ENCODE measurements at regions not wholly inside any gene's neighbourhood (a gene's known extent, or its start where the extent isn't known, plus 50 kb on each side); places are given as distances from the start of the nearest gene placed in this dataset.

DNA sequence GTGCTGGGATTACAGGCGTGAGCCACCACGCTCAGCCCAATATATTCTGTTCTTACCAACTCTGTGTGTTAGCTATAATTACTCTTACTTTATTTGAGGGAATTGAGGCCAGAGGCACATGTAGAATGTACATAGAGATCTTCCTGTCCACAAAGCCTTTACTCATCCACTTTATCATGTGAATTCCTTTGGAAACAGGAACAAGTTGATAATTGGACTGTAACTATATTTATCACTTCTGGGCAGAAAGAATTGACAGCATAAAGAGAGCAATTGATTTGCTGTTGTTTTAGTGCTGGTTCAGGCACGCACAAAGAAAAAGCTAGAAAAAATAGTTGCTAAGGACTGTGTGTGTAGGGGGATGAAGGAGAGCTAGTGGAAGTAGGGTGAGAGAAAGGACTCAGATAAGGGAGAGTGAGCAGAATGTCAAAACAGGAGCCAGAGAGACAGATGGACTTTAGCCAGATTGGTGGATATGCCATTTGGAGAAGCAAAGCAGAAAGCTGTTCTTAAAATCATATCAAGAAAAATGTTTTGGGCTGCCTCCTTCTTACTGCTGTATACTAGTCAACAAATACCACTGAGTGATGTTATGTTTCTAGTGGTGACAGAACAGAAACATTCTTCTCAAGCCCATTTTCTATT is 929.8 kb upstream of the CNTN5 start:
- no peak overlapping the region for H3K4me3 ChIP-seq (ENCODE audit: low read depth in 1 of 3, low read length in 3 of 3)
- DNase-seq (no peak), FAIRE-seq (no peak)
- 77 to 84% (median 81%) methylated on average over 3 of the region's 3 CpGs for WGBS, 3 donors
- no peaks in the 10 kb centered on the region for H3K9me3 ChIP-seq (ENCODE audit: control insufficient read depth in 2 of 2, insufficient read depth in 1 of 2, low read depth in 1 of 2, low read length in 1 of 2)
- no peaks in the 10 kb centered on the region for H3K27me3 ChIP-seq (ENCODE audit: control insufficient read depth in 3 of 3, insufficient read depth in 3 of 3, low read length in 3 of 3)
- no peaks in the 10 kb centered on the region for H3K36me3 ChIP-seq (ENCODE audit: control insufficient read depth in 3 of 3, insufficient read depth in 2 of 3, low read depth in 1 of 3, low read length in 3 of 3)
- H3K4me1 ChIP-seq (ENCODE audit: control insufficient read depth in 3 of 3, insufficient read depth in 2 of 3, low read depth in 1 of 3, low read length in 2 of 3), result no peaks in the 10 kb centered on the region
- no peak overlapping the region for H3K27ac ChIP-seq (ENCODE audit: low read depth in 1 of 3, low read length in 2 of 3)

DNA sequence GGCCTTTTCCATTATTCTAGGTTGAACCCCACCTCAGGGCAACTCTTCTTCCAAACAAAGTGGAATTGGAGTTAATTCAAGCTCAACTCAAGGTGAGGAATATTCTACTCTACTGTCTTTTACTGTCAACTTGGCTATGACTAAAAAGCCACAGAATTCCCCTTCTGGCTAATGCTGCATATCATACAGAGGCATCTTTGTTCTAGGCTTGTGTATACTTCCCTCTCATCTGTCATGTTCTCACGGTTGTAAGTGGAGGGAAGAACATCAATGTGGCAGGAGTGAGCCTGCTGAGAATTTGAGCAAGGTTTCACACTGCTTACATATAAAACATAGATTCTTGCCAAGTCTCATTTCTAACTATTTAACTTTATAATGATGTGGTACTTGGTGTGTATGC is 921.4 kb upstream of the CNTN5 start:
- Histone ChIP-seq H3K36me3 (ENCODE audit: control insufficient read depth in 3 of 3, insufficient read depth in 2 of 3, low read depth in 1 of 3, low read length in 3 of 3) (no peaks in the 10 kb centered on the region), H3K4me3 (ENCODE audit: low read depth in 1 of 3, low read length in 3 of 3) (no peak overlapping the region), H3K9me3 (ENCODE audit: control insufficient read depth in 2 of 2, insufficient read depth in 1 of 2, low read depth in 1 of 2, low read length in 1 of 2) (no peaks in the 10 kb centered on the region), H3K27me3 (ENCODE audit: control insufficient read depth in 3 of 3, insufficient read depth in 3 of 3, low read length in 3 of 3) (no peaks in the 10 kb centered on the region), H3K4me1 (ENCODE audit: control insufficient read depth in 3 of 3, insufficient read depth in 2 of 3, low read depth in 1 of 3, low read length in 2 of 3) (no peaks in the 10 kb centered on the region), H3K27ac (ENCODE audit: low read depth in 1 of 3, low read length in 2 of 3) (no peak overlapping the region)
- no peak for FAIRE-seq
- WGBS, 3 donors, result 54 to 78% (median 71%) methylated on average over 1 of the region's 1 CpG
- no peak for DNase-seq

DNA sequence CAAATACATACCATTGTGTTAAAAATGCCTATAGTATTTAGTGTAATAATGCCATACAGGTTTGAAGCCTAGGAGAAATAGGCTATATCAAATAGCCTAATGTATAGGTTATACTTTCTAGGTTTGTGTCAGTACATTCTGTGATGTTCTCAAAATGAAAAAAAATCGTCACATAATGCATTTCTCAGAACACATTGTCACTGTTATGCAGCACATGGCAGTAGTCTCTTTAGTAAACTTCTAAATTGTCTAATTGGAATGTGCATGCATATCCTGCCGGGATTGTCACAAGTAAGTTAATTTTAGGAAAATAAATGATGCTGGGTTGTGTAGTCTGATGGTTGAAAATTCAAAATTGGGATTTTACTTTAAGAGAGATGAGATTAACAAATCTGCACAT is 920.1 kb upstream of the CNTN5 start:
- Histone ChIP-seq H3K4me3 (ENCODE audit: low read depth in 1 of 3, low read length in 3 of 3) (no peak overlapping the region), H3K4me1 (ENCODE audit: control insufficient read depth in 3 of 3, insufficient read depth in 2 of 3, low read depth in 1 of 3, low read length in 2 of 3) (no peaks in the 10 kb centered on the region)
- 56 to 76% (median 56%) methylated on average over 2 of the region's 2 CpGs for WGBS, 3 donors

DNA sequence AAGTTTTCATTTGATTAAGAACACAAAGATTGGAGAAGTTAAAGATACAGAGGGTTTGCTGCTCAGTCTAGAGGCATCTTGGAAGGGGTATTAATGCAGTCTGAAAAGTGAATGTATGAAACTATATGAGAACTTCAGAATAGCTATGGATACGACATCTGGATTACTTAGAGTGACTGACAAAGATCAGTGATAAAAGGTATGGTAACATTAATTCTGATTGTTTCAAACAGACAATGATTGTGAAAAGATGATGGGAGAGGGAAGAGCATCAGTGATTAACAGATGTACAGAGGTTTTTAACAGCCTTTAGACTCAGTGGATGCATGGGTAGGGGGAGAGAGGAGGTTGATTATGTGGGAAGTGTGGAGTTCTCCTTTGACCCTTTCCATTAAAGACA is 919.4 kb upstream of the CNTN5 start:
- Histone ChIP-seq H3K9me3 (ENCODE audit: control insufficient read depth in 2 of 2, insufficient read depth in 1 of 2, low read depth in 1 of 2, low read length in 1 of 2) (no peaks in the 10 kb centered on the region), H3K36me3 (ENCODE audit: control insufficient read depth in 3 of 3, insufficient read depth in 2 of 3, low read depth in 1 of 3, low read length in 3 of 3) (no peaks in the 10 kb centered on the region), H3K27me3 (ENCODE audit: control insufficient read depth in 3 of 3, insufficient read depth in 3 of 3, low read length in 3 of 3) (no peaks in the 10 kb centered on the region), H3K4me1 (ENCODE audit: control insufficient read depth in 3 of 3, insufficient read depth in 2 of 3, low read depth in 1 of 3, low read length in 2 of 3) (no peaks in the 10 kb centered on the region), H3K27ac (ENCODE audit: low read depth in 1 of 3, low read length in 2 of 3) (no peak overlapping the region), H3K4me3 (ENCODE audit: low read depth in 1 of 3, low read length in 3 of 3) (no peak overlapping the region)
- 81 to 90% (median 86%) methylated on average over 1 of the region's 1 CpG for WGBS, 3 donors
- no peak for FAIRE-seq
- no peak for DNase-seq

More for the DNA sequence above, 920.1 kb upstream of the CNTN5 start:
- DNase-seq (no peak), FAIRE-seq (no peak)
- no peaks in the 10 kb centered on the region for H3K27me3 ChIP-seq (ENCODE audit: control insufficient read depth in 3 of 3, insufficient read depth in 3 of 3, low read length in 3 of 3)
- H3K36me3 ChIP-seq (ENCODE audit: control insufficient read depth in 3 of 3, insufficient read depth in 2 of 3, low read depth in 1 of 3, low read length in 3 of 3), result no peaks in the 10 kb centered on the region
- H3K9me3 ChIP-seq (ENCODE audit: control insufficient read depth in 2 of 2, insufficient read depth in 1 of 2, low read depth in 1 of 2, low read length in 1 of 2), result no peaks in the 10 kb centered on the region
- H3K27ac ChIP-seq (ENCODE audit: low read depth in 1 of 3, low read length in 2 of 3), result no peak overlapping the region

DNA sequence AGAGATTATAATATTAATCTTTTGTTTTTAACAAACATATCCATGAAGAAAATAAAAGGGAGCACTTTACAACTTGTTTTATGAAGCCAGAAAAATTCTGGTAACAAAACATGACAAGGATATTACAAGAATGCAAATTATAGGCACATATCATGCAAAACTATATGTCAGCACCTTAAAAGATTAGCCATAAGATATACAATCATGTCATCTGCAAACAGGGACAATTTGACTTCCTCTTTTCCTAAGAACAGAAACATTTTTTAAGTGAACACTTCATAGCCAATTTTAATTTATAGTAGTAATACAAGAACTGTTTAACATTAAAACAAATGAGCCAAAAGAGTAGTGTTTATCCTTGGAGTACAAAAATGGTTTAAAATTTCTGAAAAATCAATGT is 916.5 kb upstream of the CNTN5 start:
- no peak overlapping the region for H3K27ac ChIP-seq (ENCODE audit: low read depth in 1 of 3, low read length in 2 of 3)

DNA sequence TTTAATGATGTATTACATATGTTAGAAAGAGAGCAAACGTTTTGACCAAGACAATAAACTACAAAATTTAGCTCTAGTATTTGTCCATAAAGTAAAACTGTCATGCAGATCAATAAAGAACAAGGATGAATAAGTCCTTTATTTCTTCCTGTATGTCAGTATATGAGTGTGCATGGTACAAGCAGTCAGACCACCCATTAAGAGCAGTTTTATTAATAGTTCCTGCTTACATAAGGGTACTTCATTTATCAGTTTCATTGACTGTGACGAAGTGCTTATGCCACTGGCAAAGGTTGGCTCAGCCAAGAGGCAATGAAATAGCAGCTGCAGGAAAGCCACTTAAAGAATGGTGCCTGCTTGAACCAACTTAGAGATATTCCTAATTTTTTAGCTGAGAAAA is 913.0 kb upstream of the CNTN5 start:
- 32 to 34% (median 33%) methylated on average over 2 of the region's 2 CpGs for WGBS, 3 donors
- Histone ChIP-seq H3K27me3 (ENCODE audit: control insufficient read depth in 3 of 3, insufficient read depth in 3 of 3, low read length in 3 of 3) (no peaks in the 10 kb centered on the region), H3K4me3 (ENCODE audit: low read depth in 1 of 3, low read length in 3 of 3) (no peak overlapping the region), H3K36me3 (ENCODE audit: control insufficient read depth in 3 of 3, insufficient read depth in 2 of 3, low read depth in 1 of 3, low read length in 3 of 3) (no peaks in the 10 kb centered on the region), H3K9me3 (ENCODE audit: control insufficient read depth in 2 of 2, insufficient read depth in 1 of 2, low read depth in 1 of 2, low read length in 1 of 2) (no peaks in the 10 kb centered on the region), H3K27ac (ENCODE audit: low read depth in 1 of 3, low read length in 2 of 3) (no peak overlapping the region), H3K4me1 (ENCODE audit: control insufficient read depth in 3 of 3, insufficient read depth in 2 of 3, low read depth in 1 of 3, low read length in 2 of 3) (no peaks in the 10 kb centered on the region)
- no peak for FAIRE-seq
- DNase-seq, result no peak

More for the DNA sequence above, 916.5 kb upstream of the CNTN5 start:
- DNase-seq (no peak), FAIRE-seq (no peak)
- Histone ChIP-seq H3K4me1 (ENCODE audit: control insufficient read depth in 3 of 3, insufficient read depth in 2 of 3, low read depth in 1 of 3, low read length in 2 of 3) (no peaks in the 10 kb centered on the region), H3K36me3 (ENCODE audit: control insufficient read depth in 3 of 3, insufficient read depth in 2 of 3, low read depth in 1 of 3, low read length in 3 of 3) (no peaks in the 10 kb centered on the region), H3K4me3 (ENCODE audit: low read depth in 1 of 3, low read length in 3 of 3) (no peak overlapping the region), H3K27me3 (ENCODE audit: control insufficient read depth in 3 of 3, insufficient read depth in 3 of 3, low read length in 3 of 3) (no peaks in the 10 kb centered on the region), H3K9me3 (ENCODE audit: control insufficient read depth in 2 of 2, insufficient read depth in 1 of 2, low read depth in 1 of 2, low read length in 1 of 2) (no peaks in the 10 kb centered on the region)

DNA sequence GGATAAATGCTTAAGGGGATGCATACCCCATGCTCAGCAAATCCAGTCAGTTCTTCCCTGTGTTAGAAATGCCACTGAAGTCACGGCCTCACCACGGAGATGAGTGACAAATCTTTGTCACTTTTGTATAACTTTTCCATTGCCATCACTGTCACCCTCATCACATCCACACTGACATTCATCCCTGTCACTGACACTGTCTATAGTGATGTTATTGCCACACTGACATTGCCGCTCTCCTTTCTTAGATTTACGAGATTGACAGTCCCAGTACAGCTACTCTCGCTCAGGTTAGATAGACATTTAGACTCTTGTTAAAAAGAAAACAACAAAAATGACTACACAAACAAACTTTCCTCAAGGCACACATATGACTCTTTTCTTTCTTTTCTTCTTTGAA is 910.7 kb upstream of the CNTN5 start:
- DNase-seq, result no peak
- Histone ChIP-seq H3K4me1 (ENCODE audit: control insufficient read depth in 3 of 3, insufficient read depth in 2 of 3, low read depth in 1 of 3, low read length in 2 of 3) (no peaks in the 10 kb centered on the region), H3K4me3 (ENCODE audit: low read depth in 1 of 3, low read length in 3 of 3) (no peak overlapping the region), H3K36me3 (ENCODE audit: control insufficient read depth in 3 of 3, insufficient read depth in 2 of 3, low read depth in 1 of 3, low read length in 3 of 3) (no peaks in the 10 kb centered on the region), H3K27ac (ENCODE audit: low read depth in 1 of 3, low read length in 2 of 3) (no peak overlapping the region), H3K9me3 (ENCODE audit: control insufficient read depth in 2 of 2, insufficient read depth in 1 of 2, low read depth in 1 of 2, low read length in 1 of 2) (no peaks in the 10 kb centered on the region), H3K27me3 (ENCODE audit: control insufficient read depth in 3 of 3, insufficient read depth in 3 of 3, low read length in 3 of 3) (no peaks in the 10 kb centered on the region)
- FAIRE-seq, result no peak
- 85 to 93% (median 90%) methylated on average over 5 of the region's 5 CpGs for WGBS, 3 donors

DNA sequence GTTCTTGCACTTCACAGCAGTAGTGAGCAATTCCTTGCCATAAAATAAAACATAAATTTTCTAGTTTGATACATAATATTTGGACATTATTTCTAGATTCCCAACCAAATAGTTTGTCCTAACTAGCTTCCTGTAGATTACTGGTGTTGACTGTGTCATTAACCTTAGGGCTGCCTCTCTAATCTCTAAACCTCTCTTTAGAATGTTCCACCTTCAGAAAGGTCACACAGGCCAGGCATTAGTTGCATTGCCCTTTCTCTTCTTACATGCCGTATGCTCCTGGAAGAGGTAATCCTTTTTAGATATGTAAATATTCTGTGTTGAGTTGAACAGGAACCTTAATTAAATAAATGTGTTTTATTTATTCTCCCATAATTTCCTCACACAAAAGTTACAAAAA is 904.9 kb upstream of the CNTN5 start:
- no peak for DNase-seq
- no peak overlapping the region for H3K4me3 ChIP-seq (ENCODE audit: low read depth in 1 of 3, low read length in 3 of 3)
- no peak for FAIRE-seq
- no peaks in the 10 kb centered on the region for H3K36me3 ChIP-seq (ENCODE audit: control insufficient read depth in 3 of 3, insufficient read depth in 2 of 3, low read depth in 1 of 3, low read length in 3 of 3)
- no peaks in the 10 kb centered on the region for H3K4me1 ChIP-seq (ENCODE audit: control insufficient read depth in 3 of 3, insufficient read depth in 2 of 3, low read depth in 1 of 3, low read length in 2 of 3)
- no peaks in the 10 kb centered on the region for H3K27me3 ChIP-seq (ENCODE audit: control insufficient read depth in 3 of 3, insufficient read depth in 3 of 3, low read length in 3 of 3)
- 43 to 70% (median 60%) methylated on average over 1 of the region's 1 CpG for WGBS, 3 donors
- no peak overlapping the region for H3K27ac ChIP-seq (ENCODE audit: low read depth in 1 of 3, low read length in 2 of 3)
- no peaks in the 10 kb centered on the region for H3K9me3 ChIP-seq (ENCODE audit: control insufficient read depth in 2 of 2, insufficient read depth in 1 of 2, low read depth in 1 of 2, low read length in 1 of 2)

DNA sequence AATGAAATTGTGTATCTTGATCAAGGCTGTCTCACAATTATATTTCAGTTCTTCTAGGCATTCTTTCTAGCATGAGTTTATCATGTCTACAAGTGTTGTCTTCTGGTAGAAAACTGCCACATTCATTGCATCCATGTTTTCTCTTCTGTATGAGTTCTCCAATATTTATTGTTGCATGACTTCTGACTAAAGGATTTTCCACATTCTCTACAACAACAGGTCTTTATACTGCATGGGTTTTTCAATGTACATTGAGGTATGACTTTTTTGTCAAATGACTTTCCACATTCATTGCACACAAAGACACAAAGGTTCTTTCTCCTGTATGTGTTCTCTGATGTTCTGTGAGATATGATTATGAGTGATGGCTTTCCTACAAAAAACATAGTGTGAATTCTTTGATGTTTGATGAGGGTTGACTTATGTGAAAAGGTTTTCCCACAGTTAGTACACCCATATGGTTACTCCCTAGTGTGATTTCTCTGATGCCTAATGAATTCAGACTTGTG is 890.6 kb upstream of the CNTN5 start:
- no peaks in the 10 kb centered on the region for H3K9me3 ChIP-seq (ENCODE audit: control insufficient read depth in 2 of 2, insufficient read depth in 1 of 2, low read depth in 1 of 2, low read length in 1 of 2)
- no peak for FAIRE-seq

More for the DNA sequence above, 890.6 kb upstream of the CNTN5 start:
- no peak overlapping the region for H3K27ac ChIP-seq (ENCODE audit: low read depth in 1 of 3, low read length in 2 of 3)
- no peaks in the 10 kb centered on the region for H3K27me3 ChIP-seq (ENCODE audit: control insufficient read depth in 3 of 3, insufficient read depth in 3 of 3, low read length in 3 of 3)
- H3K4me3 ChIP-seq (ENCODE audit: low read depth in 1 of 3, low read length in 3 of 3), result no peak overlapping the region
- no peaks in the 10 kb centered on the region for H3K4me1 ChIP-seq (ENCODE audit: control insufficient read depth in 3 of 3, insufficient read depth in 2 of 3, low read depth in 1 of 3, low read length in 2 of 3)
- H3K36me3 ChIP-seq (ENCODE audit: control insufficient read depth in 3 of 3, insufficient read depth in 2 of 3, low read depth in 1 of 3, low read length in 3 of 3), result no peaks in the 10 kb centered on the region
- no peak for DNase-seq
